CD14-positive monocyte (primary cell): ENCODE measurements at regions not wholly inside any gene's neighbourhood (a gene's known extent, or its start where the extent isn't known, plus 50 kb on each side); places are given as distances from the start of the nearest gene placed in this dataset.
"Not testable (repeated sequence)": the region's sequence is repeated elsewhere in the genome, so short reads cannot be mapped to it uniquely, and the experiment has no call there.

Experiments used
- DNase-seq, 3 donors: peaks; one replicate each; pipeline ENCODE4 v3.0.0-alpha.2; 2011 to 2022
- H2AFZ ChIP-seq: 2 replicates; pipeline ENCODE4 v1.6.0; 2012; ENCODE audit warnings: mild to moderate bottlenecking, low read depth, low read length, inconsistent platforms; ENCODE audit not compliant: insufficient read depth, poor library complexity, severe bottlenecking
- H3K27ac ChIP-seq, 2 donors: 1 replicate in 1 of 2; 2 replicates in 1 of 2; pipeline ENCODE4 v1.5.1; 2012 to 2013; ENCODE audit warnings: low read length in 2 of 2, control low read depth in 1 of 2, inconsistent platforms in 1 of 2, low read depth in 1 of 2, mild to moderate bottlenecking in 1 of 2
- H3K27me3 ChIP-seq, 2 donors: one replicate each; pipeline versions ENCODE4 v1.6.0 to v1.6.1; 2011 to 2013; ENCODE audit warnings: low read length in 2 of 2; ENCODE audit not compliant: control insufficient read depth in 2 of 2, insufficient read depth in 2 of 2
- H3K36me3 ChIP-seq, 2 donors: replicated peaks in 1 of 2; 1 replicate in 1 of 2; 2 replicates in 1 of 2; pipeline versions ENCODE4 v1.5.1 to v1.6.1; 2012 to 2013; ENCODE audit warnings: low read length in 2 of 2, control low read depth in 1 of 2, inconsistent platforms in 1 of 2, mild to moderate bottlenecking in 1 of 2; ENCODE audit not compliant: insufficient read depth in 2 of 2, control insufficient read depth in 1 of 2
- H3K4me1 ChIP-seq, 2 donors: 1 replicate in 1 of 2; 2 replicates in 1 of 2; pipeline versions ENCODE4 v1.5.1 to v1.6.1; 2012 to 2013; ENCODE audit warnings: low read length in 2 of 2, control low read depth in 1 of 2, inconsistent platforms in 1 of 2, mild to moderate bottlenecking in 1 of 2, moderate library complexity in 1 of 2; ENCODE audit not compliant: insufficient read depth in 2 of 2, control insufficient read depth in 1 of 2
- H3K4me2 ChIP-seq: replicated peaks from 2 replicates; pipeline ENCODE3; 2012; ENCODE audit warnings: low read length, moderate library complexity, mild to moderate bottlenecking; ENCODE audit not compliant: poor library complexity, severe bottlenecking; ENCODE audit errors: extremely low read depth
- H3K4me3 ChIP-seq, 3 experiments: fragments of 200-600 bp in 1 of 3; sonication (generic) in 1 of 3; replicated peaks in 1 of 3; 1 replicate in 2 of 3; 2 replicates in 1 of 3; pipeline ENCODE4 v1.5.1; 2011 to 2013; ENCODE audit warnings: low read length in 3 of 3, mild to moderate bottlenecking in 3 of 3, control low read depth in 2 of 3, low read depth in 2 of 3, inconsistent platforms in 1 of 3, moderate library complexity in 1 of 3
- H3K79me2 ChIP-seq: 2 replicates; pipeline ENCODE4 v1.6.0; 2012; ENCODE audit warnings: mild to moderate bottlenecking, control low read depth, inconsistent platforms, low read length, moderate library complexity; ENCODE audit not compliant: insufficient read depth
- H3K9ac ChIP-seq: 2 replicates; pipeline ENCODE4 v1.6.0; 2017; ENCODE audit warnings: low read length, mild to moderate bottlenecking; ENCODE audit not compliant: insufficient read depth, poor library complexity, severe bottlenecking
- H3K9me3 ChIP-seq, 2 donors: replicated peaks in 1 of 2; 1 replicate in 1 of 2; 2 replicates in 1 of 2; pipeline versions ENCODE4 v1.5.1 to v1.6.1; 2012 to 2013; ENCODE audit warnings: low read length in 2 of 2, control low read depth in 1 of 2; ENCODE audit not compliant: control insufficient read depth in 1 of 2, insufficient read depth in 1 of 2
- H4K20me1 ChIP-seq: 2 replicates; pipeline ENCODE4 v1.6.0; 2012; ENCODE audit warnings: mild to moderate bottlenecking, low read length, control low read depth, moderate library complexity; ENCODE audit not compliant: insufficient read depth
- H3K27ac Mint-ChIP-seq, 7 donors: one replicate each; pipeline ENCODE4 v1.8.0; 2020; ENCODE audit warnings: mild to moderate bottlenecking in 7 of 7, mixed read lengths in 7 of 7, moderate library complexity in 6 of 7, inconsistent platforms in 2 of 7
- H3K27me3 Mint-ChIP-seq, 3 donors: one replicate each; pipeline ENCODE4 v1.8.0; 2021 to 2022; ENCODE audit warnings: low read depth in 3 of 3, mild to moderate bottlenecking in 3 of 3, mixed read lengths in 3 of 3, moderate library complexity in 3 of 3, inconsistent platforms in 1 of 3
- H3K36me3 Mint-ChIP-seq, 2 donors: one replicate each; pipeline ENCODE4 v1.8.0; 2020; ENCODE audit warnings: mixed read lengths in 2 of 2, inconsistent platforms in 1 of 2, mild to moderate bottlenecking in 1 of 2
- H3K4me1 Mint-ChIP-seq: one replicate; pipeline ENCODE4 v1.8.0; 2020; ENCODE audit warnings: mild to moderate bottlenecking, mixed read lengths
- H3K4me3 Mint-ChIP-seq, 2 donors: one replicate each; pipeline ENCODE4 v1.8.0; 2020; ENCODE audit warnings: mild to moderate bottlenecking in 2 of 2, mixed read lengths in 2 of 2, moderate library complexity in 1 of 2
- H3K9me3 Mint-ChIP-seq, 7 donors: one replicate each; pipeline ENCODE4 v1.8.0; 2020 to 2022; ENCODE audit warnings: mixed read lengths in 7 of 7, mild to moderate bottlenecking in 6 of 7, moderate library complexity in 6 of 7, inconsistent platforms in 2 of 7
- WGBS: methylation state at CpG from one replicate; pipeline ENCODE4 v1.1.5; 2013; ENCODE audit warnings: missing lambda C conversion rate; ENCODE audit not compliant: insufficient coverage; 5-methylcytosine and 5-hydroxymethylcytosine counted together
- intact Hi-C, 2 donors: fragments of 100-400 bp; cut with micrococcal nuclease; formaldehyde crosslinking; loops; one replicate each; pipeline versions ENCODE4 v1.15.0 to v1.15.1; 2023

DNA sequence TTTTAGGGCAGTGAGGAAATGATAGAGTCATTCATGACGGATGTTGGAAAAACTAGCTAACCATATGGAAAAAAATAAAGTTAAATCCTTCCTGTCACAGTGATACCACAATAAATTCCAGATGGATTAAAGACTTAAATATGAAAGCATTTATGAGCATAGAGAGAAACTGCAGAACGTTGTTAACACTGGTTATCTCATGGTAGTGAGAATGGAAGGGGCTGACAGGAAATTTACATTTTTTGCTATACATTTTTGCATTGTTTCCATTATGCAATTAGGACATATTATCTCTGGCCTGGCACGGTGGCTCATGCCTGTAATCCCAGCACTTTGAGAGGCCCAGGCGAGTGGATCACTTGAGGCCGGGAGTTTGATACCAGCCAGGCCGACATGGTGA lies 130.5 kb upstream of the VOPP1 start:
- H3K4me2 ChIP-seq, H3K9ac ChIP-seq, H4K20me1 ChIP-seq, H3K27ac ChIP-seq, H2AFZ ChIP-seq, H3K27me3 ChIP-seq, H3K36me3 ChIP-seq, H3K79me2 ChIP-seq, H3K27me3 Mint-ChIP-seq, intact Hi-C loops, H3K27ac Mint-ChIP-seq, H3K4me1 Mint-ChIP-seq, H3K4me3 ChIP-seq, DNase-seq, H3K9me3 Mint-ChIP-seq, H3K36me3 Mint-ChIP-seq, H3K4me3 Mint-ChIP-seq, H3K9me3 ChIP-seq, H3K4me1 ChIP-seq: not testable (repeated sequence)
- WGBS, result 100% methylated on average over 2 of the region's 6 CpGs

DNA sequence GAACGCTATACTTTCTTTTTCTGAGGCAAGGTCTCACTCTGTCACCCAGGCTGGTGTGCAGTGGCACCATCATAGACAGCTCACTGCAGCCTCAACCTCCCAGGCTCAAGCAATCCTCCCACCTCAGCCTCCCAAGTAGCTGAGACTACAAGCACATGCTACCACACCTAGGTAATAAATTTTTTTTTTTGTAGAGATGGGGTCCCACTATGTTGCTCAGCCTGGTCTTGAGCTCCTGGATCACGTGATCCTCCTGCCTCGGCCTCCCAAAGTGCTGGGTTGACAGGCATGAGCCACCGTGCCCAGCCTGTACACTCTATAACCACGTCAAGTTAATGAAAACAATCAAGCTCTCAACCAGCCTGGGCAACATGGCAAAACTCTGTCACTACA lies 127.1 kb upstream of the VOPP1 start:
- DNase-seq, H3K4me1 ChIP-seq, H3K79me2 ChIP-seq, H2AFZ ChIP-seq, H3K4me1 Mint-ChIP-seq, H3K27me3 Mint-ChIP-seq, H3K9me3 ChIP-seq, H3K9me3 Mint-ChIP-seq, H3K27me3 ChIP-seq, H3K9ac ChIP-seq, H4K20me1 ChIP-seq, H3K27ac ChIP-seq, H3K36me3 ChIP-seq, H3K4me3 ChIP-seq, H3K4me2 ChIP-seq, H3K36me3 Mint-ChIP-seq, H3K27ac Mint-ChIP-seq, H3K4me3 Mint-ChIP-seq, intact Hi-C loops: not testable (repeated sequence)
- 93% methylated on average over 4 of the region's 5 CpGs for WGBS

DNA sequence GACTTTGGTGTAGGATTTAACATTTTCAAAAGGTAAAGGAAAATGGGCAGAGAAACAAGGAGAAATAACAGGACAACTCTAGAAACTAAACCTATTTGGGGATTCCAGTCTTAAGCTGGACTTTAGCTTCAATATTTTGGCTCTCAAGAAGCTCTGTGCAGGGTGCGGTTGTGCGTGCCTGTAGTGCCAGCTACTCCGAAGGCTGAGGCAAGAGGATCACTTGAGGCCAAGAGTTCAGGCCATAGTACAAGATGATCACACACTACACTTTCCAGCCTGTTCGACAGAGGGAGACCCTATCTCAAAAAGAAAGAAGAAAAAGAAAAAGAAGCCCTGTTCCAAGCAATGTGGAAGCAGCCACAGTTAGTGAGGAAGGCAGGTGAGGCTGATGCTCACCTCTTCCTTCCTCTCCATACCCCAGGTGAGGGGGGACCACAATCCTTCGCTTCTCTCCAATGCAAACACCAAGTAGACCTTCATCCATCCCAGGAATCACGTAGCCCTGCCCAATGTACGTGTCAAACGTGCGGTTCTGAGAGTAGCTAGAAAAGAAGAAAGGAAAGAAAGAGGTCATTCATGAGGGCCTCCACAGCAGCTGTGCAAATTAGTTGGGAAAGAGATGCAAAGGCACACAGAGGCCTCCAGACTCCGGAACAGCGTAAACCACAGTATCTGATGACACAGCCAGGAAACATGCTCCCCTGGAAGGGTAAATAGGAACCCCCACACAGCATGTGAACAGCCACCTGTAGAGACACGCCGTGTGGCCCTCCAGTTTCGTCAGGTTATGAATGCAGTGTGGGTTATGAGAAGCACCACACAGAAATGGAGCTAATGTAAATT lies 126.5 kb upstream of the VOPP1 start:
- H3K36me3 ChIP-seq, H3K4me3 ChIP-seq, H3K4me1 ChIP-seq, intact Hi-C loops, H3K4me3 Mint-ChIP-seq, H3K4me1 Mint-ChIP-seq, H2AFZ ChIP-seq, H3K4me2 ChIP-seq, H3K9ac ChIP-seq, H3K27me3 ChIP-seq, H3K27ac Mint-ChIP-seq, H3K36me3 Mint-ChIP-seq, H4K20me1 ChIP-seq, DNase-seq, H3K79me2 ChIP-seq, H3K27ac ChIP-seq, H3K9me3 ChIP-seq, H3K27me3 Mint-ChIP-seq, H3K9me3 Mint-ChIP-seq: not testable (repeated sequence)
- no CpG with 5 or more reads among the region's 14 CpGs for WGBS

DNA sequence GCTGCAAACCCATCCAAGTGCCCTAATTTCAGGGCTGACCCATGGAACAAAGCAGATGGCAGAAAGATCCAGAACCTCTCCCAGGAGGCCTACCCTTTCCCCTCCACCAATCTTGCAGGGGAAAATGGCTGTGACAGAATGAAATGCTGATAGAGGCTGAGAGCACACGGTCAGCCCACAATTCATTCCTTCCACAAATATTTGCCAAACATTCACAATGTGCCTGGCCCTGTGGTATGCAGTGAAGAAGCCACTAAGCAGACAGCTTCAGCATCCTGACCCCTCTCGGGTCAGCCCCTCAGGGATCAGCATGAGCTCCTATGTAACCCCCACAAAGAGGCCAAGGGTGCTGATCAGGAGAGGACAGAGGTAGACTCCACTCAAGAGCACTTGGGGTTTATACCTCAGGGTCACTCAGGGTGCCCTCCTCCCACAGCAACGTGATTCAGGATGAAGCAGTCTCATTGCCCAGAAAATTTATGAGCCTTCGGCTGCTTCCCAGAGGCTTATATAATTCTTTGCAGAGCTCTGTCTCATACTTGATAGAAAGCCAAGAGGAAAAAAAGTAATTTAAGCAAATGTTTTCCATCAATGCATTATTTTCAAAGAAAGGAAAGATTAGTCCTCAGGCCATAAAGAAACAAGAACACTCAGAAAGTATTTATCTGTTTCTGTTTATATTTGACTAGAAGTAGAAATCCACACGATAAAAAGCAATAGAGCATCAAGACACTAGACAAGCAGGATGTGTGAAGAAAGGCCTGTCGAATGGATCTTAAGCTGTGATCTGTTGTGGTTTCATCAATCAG lies 123.8 kb upstream of the VOPP1 start:
- H3K9me3 ChIP-seq, H3K36me3 Mint-ChIP-seq, H3K4me3 ChIP-seq, H3K9me3 Mint-ChIP-seq, H3K4me1 Mint-ChIP-seq, H3K27ac ChIP-seq, H3K4me2 ChIP-seq, H3K27me3 Mint-ChIP-seq, H4K20me1 ChIP-seq, H2AFZ ChIP-seq, H3K9ac ChIP-seq, H3K27ac Mint-ChIP-seq, H3K36me3 ChIP-seq, DNase-seq, H3K4me1 ChIP-seq, H3K79me2 ChIP-seq, H3K4me3 Mint-ChIP-seq, intact Hi-C loops, H3K27me3 ChIP-seq: not testable (repeated sequence)
- WGBS, result no CpG with 5 or more reads among the region's 6 CpGs
